GM23338 (cell line): ENCODE measurements at regions not wholly inside any gene's neighbourhood (a gene's known extent, or its start where the extent isn't known, plus 50 kb on each side); places are given as distances from the start of the nearest gene placed in this dataset.

ENCODE experiments used
- CREB1 ChIP-seq: fragments of 250-450 bp; sonication (Bioruptor Pico); IDR thresholded peaks from 2 replicates; pipeline ENCODE4 v1.5.0; 2020; ENCODE audit warnings: low read depth, mild to moderate bottlenecking, moderate library complexity
- CTCF ChIP-seq, 2 experiments: fragments of 200-600 bp in 1 of 2; sonication (generic) in 1 of 2; conservative IDR thresholded peaks; 2 replicates each; pipeline versions ENCODE4 v1.5.1 to v1.6.1; 2016 to 2017; ENCODE audit warnings: antibody characterized with exemption in 2 of 2, low read depth in 2 of 2, mild to moderate bottlenecking in 2 of 2, moderate library complexity in 1 of 2
- ETS1 ChIP-seq: IDR thresholded peaks from 2 replicates; pipeline ENCODE4 v1.6.1; 2016; ENCODE audit warnings: antibody characterized with exemption
- EZH2 ChIP-seq: fragments of 200-600 bp; sonication (generic); IDR thresholded peaks from one replicate; pipeline ENCODE4 v1.8.0; 2017; ENCODE audit warnings: antibody characterized with exemption, mild to moderate bottlenecking, low read depth; ENCODE audit not compliant: unreplicated experiment
- EZH2phosphoT487 ChIP-seq: fragments of 200-600 bp; sonication (generic); IDR thresholded peaks from one replicate; pipeline ENCODE4 v1.8.1; 2018; ENCODE audit warnings: antibody characterized with exemption; ENCODE audit not compliant: unreplicated experiment
- POLR2AphosphoS5 ChIP-seq: IDR thresholded peaks from 2 replicates; pipeline ENCODE4 v1.6.1; 2016; ENCODE audit warnings: antibody characterized with exemption, low read depth
- REST ChIP-seq: IDR thresholded peaks from one replicate; pipeline ENCODE4 v1.6.1; 2018; ENCODE audit warnings: antibody characterized with exemption; ENCODE audit not compliant: unreplicated experiment

- TF ChIP-seq EZH2 (no peak), CTCF (conservative IDR thresholded peaks at IDR 0.05; ENCODE audit: low read depth in 2 of 2) (no peak), CREB1 (CRISPR knock-in tag) (no peak), ETS1 (no peak), REST (no peak), EZH2phosphoT487 (no peak), POLR2AphosphoS5 (no peak)
These were observed 52.8 kb upstream of the DHX15 start for GRCh38 chr4:24637173-24637572.
